ENCODE measurements at regions not wholly inside any gene's neighbourhood (a gene's known extent, or its start where the extent isn't known, plus 50 kb on each side); places are given as distances from the start of the nearest gene placed in this dataset.
"Not testable (repeated sequence)": the region's sequence is repeated elsewhere in the genome, so short reads cannot be mapped to it uniquely, and the experiment has no call there.

DNA sequence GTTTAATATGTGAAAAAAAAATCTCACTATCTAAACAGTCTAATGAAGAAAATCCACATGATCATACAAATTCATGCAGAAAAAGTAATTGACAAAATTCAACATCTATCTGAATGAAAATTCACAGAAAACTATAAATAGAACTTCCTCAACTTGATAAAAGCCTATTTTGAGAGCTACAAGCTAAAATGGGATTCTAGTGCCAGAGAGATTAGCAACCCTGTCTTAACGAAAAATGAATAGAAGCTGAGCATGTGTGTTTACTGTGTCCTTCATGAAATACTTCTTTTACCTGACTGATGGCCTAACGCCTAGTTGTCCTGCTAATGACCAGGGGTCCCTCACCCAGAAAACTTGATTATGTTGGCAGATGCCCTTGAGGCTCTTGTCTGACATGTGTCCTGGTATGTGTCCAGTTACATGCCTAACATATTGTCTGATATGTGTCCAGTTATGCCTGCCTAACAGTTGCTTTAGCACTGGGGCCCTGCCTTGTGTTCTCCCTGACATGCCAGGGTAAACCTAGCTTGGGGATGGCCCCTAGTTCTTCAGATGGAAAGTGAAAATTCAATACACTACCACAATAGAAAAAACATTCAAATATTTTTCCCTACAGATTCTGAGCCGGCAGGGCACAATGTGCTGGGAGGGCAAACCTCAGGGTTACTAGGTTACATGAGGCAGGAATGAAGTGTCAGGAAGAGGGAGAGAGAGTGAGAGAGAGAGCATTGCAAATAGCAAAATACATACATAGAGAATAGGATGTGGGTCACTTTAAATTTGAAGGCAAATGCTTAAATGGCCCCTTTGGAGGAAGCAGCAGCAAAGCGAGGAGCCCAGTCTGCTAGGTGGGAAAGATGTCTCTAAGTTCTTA lies 834.0 kb downstream of the CDH11 start:
- no peak for DNase-seq

- no peak for DNase-seq
These were observed 839.7 kb downstream of the CDH11 start for GRCh38 chr16:64282181-64282580.

- DNase-seq = no peak
These were observed 841.5 kb downstream of the CDH11 start for GRCh38 chr16:64280317-64280716.

DNA sequence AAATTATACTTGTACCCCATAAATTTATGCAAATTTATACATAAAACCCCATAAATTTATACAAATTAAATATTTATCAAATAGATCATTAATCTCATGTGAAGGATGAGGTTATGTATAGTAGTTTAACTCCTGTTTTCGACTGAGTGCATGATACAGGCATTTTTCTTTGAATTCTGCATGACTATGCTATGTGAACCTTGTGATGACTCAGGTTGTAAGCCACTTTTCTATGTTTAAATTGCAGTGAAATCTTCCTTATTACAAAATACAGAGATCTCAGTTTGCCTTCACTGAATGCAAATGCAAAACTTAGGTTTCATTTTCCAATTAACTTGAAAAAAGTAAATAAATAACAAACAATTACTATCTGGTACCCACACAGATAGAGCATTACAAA lies 843.7 kb downstream of the CDH11 start:
- no peak for DNase-seq

- DNase-seq = no peak
These were observed 845.2 kb downstream of the CDH11 start for GRCh38 chr16:64276646-64277045.

DNA sequence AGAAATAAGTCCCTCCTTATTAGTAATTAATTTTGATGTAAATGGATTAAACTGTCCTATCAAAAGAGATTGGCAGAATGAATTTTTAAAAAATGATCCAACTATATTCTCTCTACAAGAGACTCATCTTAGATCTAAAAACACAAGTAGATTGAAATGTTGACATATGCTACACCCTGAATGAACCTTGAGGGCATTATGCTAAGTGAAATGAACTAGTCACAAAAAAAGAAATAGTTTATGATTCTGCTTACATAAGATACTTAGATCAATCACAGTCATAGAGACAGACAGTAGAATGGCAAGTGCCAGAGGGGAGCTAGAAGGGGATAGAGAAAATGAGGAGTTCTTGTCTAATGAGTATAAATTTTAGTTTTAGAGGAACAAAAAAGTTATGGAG lies 849.8 kb downstream of the CDH11 start:
- DNase-seq = no peak

DNA sequence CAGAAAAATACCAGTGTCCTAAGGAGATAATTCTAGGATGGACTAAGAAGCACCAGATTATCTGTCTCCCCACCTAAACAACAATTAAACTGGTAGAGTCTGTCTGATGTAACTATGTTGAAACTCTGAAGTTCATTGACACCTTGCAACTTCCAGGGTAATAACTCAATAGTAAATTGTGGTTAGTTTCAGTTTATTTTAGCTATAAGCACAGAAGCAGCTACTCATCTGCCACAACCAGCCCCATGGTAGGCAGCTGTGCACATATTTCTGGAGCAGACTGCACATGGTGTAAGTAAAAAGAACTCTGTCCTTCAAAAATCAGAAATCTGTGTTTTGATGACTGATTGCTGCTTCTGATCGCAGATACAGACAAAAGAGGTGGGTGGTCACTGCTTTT lies 852.1 kb downstream of the CDH11 start:
- DNase-seq = no peak

- DNase-seq = no peak
These were observed 856.1 kb downstream of the CDH11 start for GRCh38 chr16:64265756-64266155.

- DNase-seq = not testable (repeated sequence)
These were observed 861.0 kb downstream of the CDH11 start for GRCh38 chr16:64260631-64261401.

- DNase-seq = no peak
These were observed 867.2 kb downstream of the CDH11 start for GRCh38 chr16:64254443-64255367.

- DNase-seq = no peak
These were observed 868.3 kb downstream of the CDH11 start for GRCh38 chr16:64253525-64253924.

DNA sequence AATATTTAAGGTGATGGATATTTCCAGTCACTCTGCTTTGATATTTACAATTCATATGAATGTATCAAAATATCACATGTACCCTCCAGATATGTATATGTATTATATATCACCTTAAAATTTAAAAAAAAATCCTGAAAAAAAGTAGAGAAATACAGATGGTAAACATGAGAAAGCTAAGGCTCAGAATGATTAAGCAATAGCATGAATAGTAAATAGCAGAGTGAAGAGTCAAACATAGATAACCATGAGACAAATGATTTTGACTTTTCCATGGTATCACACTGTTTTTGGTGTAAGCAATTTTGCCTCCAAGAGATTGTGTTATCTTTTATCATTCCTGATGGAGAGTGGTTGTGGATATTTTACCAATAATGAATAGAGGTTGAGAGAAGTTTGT lies 868.8 kb downstream of the CDH11 start:
- no peak for DNase-seq

DNA sequence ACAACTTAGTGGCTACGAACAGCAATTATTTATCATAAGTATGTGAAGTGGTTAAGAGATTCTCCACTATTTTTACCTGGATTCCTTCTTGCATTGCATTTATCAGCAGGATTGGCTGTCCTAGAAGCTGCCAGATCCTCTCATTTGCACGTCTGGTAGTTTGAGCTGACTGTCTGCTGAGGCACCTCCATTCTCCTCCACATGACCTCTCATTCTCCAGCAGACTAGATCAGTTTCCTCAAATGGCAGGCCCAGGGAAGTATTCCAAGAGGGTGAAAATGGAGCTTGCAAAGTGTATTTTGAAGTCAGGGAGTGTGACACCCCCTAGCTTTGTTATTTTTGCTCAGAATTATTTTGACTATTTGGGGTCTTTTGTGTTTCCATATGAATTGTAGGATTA lies 870.1 kb downstream of the CDH11 start:
- DNase-seq = no peak

GRCh38 chr16:64250866-64251265 lies 871.0 kb downstream of the CDH11 start:
- no peak for DNase-seq

DNA sequence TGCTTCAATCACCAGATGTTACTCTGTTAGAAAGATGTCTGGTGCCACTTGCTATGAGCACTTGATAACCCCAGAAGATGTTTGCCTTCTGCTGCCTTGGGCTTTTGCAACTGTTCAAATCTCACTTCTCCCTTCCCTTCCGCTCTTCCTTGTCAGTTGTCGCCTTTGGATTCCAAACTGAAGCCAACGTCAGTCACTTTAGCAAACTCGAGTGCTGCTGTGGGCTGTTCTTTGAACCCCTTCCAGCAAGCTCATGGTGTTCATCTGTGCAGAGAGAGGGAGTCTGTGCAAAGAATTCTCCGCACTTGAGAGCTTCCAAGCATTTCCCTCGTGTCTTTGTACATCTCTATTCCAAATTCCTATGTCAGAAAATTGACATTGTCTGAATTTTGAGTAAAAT lies 879.4 kb downstream of the CDH11 start:
- no peak for DNase-seq

DNA sequence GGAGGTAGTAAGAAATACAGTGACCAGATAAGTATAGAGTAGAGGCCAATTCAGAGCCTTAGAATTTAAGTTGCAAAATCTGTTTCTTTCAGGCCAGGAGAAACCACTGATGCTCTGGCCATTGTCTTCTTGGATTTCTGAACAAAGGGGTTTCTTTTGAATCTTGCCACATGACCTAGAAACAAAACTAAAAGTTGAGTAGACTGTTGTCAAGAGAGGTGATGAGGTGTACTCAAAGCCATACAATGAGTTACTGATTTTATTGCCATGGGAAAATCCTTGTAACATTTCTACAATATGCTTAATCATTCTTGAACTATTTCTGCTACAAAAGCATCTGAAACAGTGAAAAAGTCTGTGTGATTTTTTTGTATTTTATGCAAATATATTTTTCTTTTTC lies 881.3 kb downstream of the CDH11 start:
- no peak for DNase-seq

- no peak for DNase-seq
These were observed 883.3 kb downstream of the CDH11 start for GRCh38 chr16:64238571-64238970.

DNA sequence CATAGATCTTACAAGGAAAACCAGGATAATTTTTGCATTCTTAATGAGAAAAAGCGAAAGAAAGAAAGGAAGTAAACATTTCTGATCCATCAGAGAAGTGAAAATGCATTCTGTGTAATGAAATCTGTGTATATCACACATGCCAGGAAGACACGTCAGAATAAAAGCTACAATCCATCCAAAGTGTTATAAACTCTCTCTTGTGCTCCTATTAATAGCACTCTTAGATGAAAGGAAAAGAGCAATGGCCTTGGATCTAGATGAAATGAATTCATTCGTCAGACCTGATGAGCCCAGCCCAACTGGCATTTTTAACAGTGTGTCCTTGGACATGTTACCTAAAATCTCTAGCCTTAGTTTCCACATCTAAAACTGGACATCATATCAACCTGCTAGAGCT lies 885.5 kb downstream of the CDH11 start:
- DNase-seq = no peak

DNA sequence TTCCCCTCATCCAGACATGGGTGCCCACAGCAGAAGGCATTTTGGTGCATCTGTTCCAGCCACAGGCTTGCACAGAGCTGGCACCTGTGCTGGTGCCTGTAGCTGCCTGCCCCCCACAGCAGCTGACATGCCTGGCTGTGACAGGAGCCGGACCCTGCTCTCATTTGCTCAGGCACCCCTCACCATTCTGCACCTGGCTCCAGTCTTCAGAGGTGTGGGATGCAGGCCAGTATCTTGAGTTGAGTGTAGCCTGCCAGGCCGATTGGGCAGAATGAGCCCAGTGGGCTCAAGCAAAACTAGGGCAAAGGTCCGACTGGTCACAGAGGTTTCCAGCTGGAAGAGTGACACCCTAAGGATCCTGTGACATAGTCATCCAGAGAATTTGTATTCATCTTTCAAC lies 887.7 kb downstream of the CDH11 start:
- DNase-seq = no peak

GRCh38 chr16:64225696-64226095 lies 896.2 kb downstream of the CDH11 start:
- DNase-seq = no peak

- no peak for DNase-seq
These were observed 896.8 kb downstream of the CDH11 start for GRCh38 chr16:64225036-64225435.

GRCh38 chr16:64217789-64218535 lies 903.9 kb downstream of the CDH11 start:
- DNase-seq = no peak
